Keratinocyte (primary cell): ENCODE measurements at regions not wholly inside any gene's neighbourhood (a gene's known extent, or its start where the extent isn't known, plus 50 kb on each side); places are given as distances from the start of the nearest gene placed in this dataset.

Experiments used
- DNase-seq: peaks from one replicate; pipeline ENCODE4 v3.0.0-alpha.2; 2011; ENCODE audit warnings: low read depth, missing footprints, low spot score
- FAIRE-seq: peaks from 2 replicates; lab custom pipeline; 2011; peaks lifted over from hg19 to GRCh38; lab: Jason Lieb, UNC
- H2AFZ ChIP-seq: 2 replicates; pipeline ENCODE4 v1.6.0; 2012; ENCODE audit warnings: low read length, control low read depth, inconsistent platforms; ENCODE audit not compliant: control insufficient read depth
- H3K27ac ChIP-seq: 2 replicates; pipeline ENCODE4 v1.5.1; 2011; ENCODE audit warnings: low read length; ENCODE audit not compliant: control insufficient read depth, insufficient read depth
- H3K27me3 ChIP-seq: 3 replicates; pipeline ENCODE4 v1.6.0; 2011; ENCODE audit warnings: low read length; ENCODE audit not compliant: control insufficient read depth, insufficient read depth; ENCODE audit errors: extremely low read depth
- H3K36me3 ChIP-seq, 2 experiments: 2 replicates in 1 of 2; 3 replicates in 1 of 2; pipeline ENCODE4 v1.5.1; 2011; ENCODE audit warnings: low read length in 2 of 2, mild to moderate bottlenecking in 1 of 2; ENCODE audit not compliant: control insufficient read depth in 2 of 2, insufficient read depth in 2 of 2; ENCODE audit errors: extremely low read depth in 1 of 2
- H3K4me1 ChIP-seq: 3 replicates; pipeline ENCODE4 v1.5.1; 2011; ENCODE audit warnings: low read length; ENCODE audit not compliant: control insufficient read depth, insufficient read depth; ENCODE audit errors: extremely low read depth
- H3K4me2 ChIP-seq: 3 replicates; pipeline ENCODE4 v1.6.0; 2011; ENCODE audit warnings: low read depth, low read length; ENCODE audit not compliant: control insufficient read depth, insufficient read depth; ENCODE audit errors: extremely low read depth
- H3K4me3 ChIP-seq, 3 experiments: fragments of 200-600 bp in 1 of 3; sonication (generic) in 1 of 3; 2 replicates in 2 of 3; 3 replicates in 1 of 3; pipeline ENCODE4 v1.5.1; 2011 to 2016; ENCODE audit warnings: low read length in 3 of 3, mild to moderate bottlenecking in 3 of 3, control low read depth in 2 of 3, inconsistent platforms in 1 of 3, low read depth in 1 of 3, mixed read lengths in 1 of 3, mixed run types in 1 of 3, moderate library complexity in 1 of 3; ENCODE audit not compliant: control insufficient read depth in 2 of 3, insufficient read depth in 2 of 3; ENCODE audit errors: extremely low read depth in 1 of 3
- H3K79me2 ChIP-seq: 2 replicates; pipeline ENCODE4 v1.6.0; 2012; ENCODE audit warnings: low read length; ENCODE audit not compliant: control insufficient read depth, insufficient read depth
- H3K9ac ChIP-seq: 3 replicates; pipeline ENCODE4 v1.6.0; 2011; ENCODE audit warnings: low read length; ENCODE audit not compliant: control insufficient read depth, insufficient read depth; ENCODE audit errors: extremely low read depth
- H3K9me1 ChIP-seq: 3 replicates; pipeline ENCODE4 v1.6.0; 2011; ENCODE audit warnings: low read length; ENCODE audit not compliant: control insufficient read depth, insufficient read depth; ENCODE audit errors: extremely low read depth
- H3K9me3 ChIP-seq: 2 replicates; pipeline ENCODE4 v1.5.1; 2012; ENCODE audit warnings: low read depth, low read length; ENCODE audit not compliant: control insufficient read depth
- H4K20me1 ChIP-seq: 3 replicates; pipeline ENCODE4 v1.6.0; 2011; ENCODE audit warnings: low read length; ENCODE audit not compliant: control insufficient read depth, insufficient read depth; ENCODE audit errors: extremely low read depth
- EZH2 ChIP-seq: IDR thresholded peaks from one replicate; pipeline ENCODE4 v1.6.1; 2012; ENCODE audit warnings: inconsistent platforms, mild to moderate bottlenecking, low read length, moderate library complexity
- dilution Hi-C: fragments of 300-500 bp; cut with MboI; formaldehyde crosslinking; loops from one replicate; pipeline ENCODE4 v1.7.0; 2020; ENCODE audit warnings: low sequenced_read_pairs; ENCODE audit not compliant: extremely low pct_ligation_motif_present
- TF ChIP-seq, protein P1 (sequence below), 3 experiments: IDR thresholded peaks in 1 of 3; conservative IDR thresholded peaks in 1 of 3; optimal IDR thresholded peaks in 1 of 3; 2 replicates in 2 of 3; 3 replicates in 1 of 3; pipeline versions ENCODE3 to v1.5.1; 2011; ENCODE audit warnings: low read length in 3 of 3, mild to moderate bottlenecking in 3 of 3, moderate library complexity in 2 of 3, control low read depth in 1 of 3, inconsistent platforms in 1 of 3; ENCODE audit not compliant: insufficient read depth in 2 of 3; ENCODE audit errors: extremely low read depth in 1 of 3

DNA sequence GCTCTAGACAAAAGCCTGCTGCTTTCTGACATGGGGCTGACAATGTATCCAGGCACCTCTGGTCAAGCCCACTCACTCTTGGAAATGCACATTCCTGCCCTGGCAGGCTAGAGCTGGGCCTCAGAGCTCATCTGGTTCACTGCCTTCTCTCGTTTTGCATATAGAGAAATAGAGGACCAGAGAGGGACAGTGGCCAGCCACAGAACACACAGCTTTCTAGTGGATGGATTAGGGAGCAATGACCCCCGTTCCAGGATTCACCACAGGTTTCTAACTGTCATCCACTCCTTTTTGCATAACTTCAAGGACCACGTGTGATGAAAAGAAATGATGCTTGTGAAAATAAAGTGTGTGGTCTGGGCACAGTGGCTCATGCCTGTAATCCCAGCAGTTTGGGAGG is 129.6 kb upstream of the IGSF21 start:
- Histone ChIP-seq H3K4me3 (no peak overlapping the region), H3K79me2 (no peaks in the 10 kb centered on the region), H4K20me1 (no peaks in the 10 kb centered on the region), H2AFZ (no peak overlapping the region), H3K27me3 (no peaks in the 10 kb centered on the region), H3K4me2 (no peak overlapping the region), H3K9me3 (no peaks in the 10 kb centered on the region), H3K9me1 (no peaks in the 10 kb centered on the region), H3K27ac (no peak overlapping the region), H3K9ac (no peak overlapping the region), H3K36me3 (no peaks in the 10 kb centered on the region), H3K4me1 (no peaks in the 10 kb centered on the region)
- dilution Hi-C loops = no loop called here
- no peak for TF ChIP-seq EZH2
- TF ChIP-seq, protein P1, sequence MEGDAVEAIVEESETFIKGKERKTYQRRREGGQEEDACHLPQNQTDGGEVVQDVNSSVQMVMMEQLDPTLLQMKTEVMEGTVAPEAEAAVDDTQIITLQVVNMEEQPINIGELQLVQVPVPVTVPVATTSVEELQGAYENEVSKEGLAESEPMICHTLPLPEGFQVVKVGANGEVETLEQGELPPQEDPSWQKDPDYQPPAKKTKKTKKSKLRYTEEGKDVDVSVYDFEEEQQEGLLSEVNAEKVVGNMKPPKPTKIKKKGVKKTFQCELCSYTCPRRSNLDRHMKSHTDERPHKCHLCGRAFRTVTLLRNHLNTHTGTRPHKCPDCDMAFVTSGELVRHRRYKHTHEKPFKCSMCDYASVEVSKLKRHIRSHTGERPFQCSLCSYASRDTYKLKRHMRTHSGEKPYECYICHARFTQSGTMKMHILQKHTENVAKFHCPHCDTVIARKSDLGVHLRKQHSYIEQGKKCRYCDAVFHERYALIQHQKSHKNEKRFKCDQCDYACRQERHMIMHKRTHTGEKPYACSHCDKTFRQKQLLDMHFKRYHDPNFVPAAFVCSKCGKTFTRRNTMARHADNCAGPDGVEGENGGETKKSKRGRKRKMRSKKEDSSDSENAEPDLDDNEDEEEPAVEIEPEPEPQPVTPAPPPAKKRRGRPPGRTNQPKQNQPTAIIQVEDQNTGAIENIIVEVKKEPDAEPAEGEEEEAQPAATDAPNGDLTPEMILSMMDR (optimal IDR thresholded peaks at IDR 0.05 in 1 of 3, IDR thresholded peaks at IDR 0.05 in 1 of 3, conservative IDR thresholded peaks at IDR 0.05 in 1 of 3; ENCODE audit: extremely low read depth in 1 of 3, insufficient read depth in 2 of 3, low read length in 3 of 3) = no peak
- DNase-seq = no peak
- FAIRE-seq = no peak

DNA sequence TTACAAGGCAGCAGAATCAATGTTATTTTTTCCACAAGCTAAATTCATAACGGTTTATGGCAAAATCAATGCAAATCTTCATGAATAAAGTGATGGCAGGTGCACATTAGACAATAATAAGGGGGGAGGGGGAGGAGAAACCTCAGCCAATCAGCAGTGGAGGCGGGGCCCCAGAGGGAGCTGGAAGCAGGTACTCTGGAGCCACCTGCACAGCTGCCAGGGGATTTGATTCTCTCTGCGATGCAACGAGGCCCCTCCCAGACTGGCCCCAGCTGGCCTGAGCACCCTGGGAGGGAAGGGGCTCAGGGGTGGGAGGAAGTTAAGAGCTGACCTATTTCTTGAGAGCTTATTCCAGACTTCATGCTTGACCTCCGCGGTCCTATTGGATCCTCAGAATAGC is 127.8 kb upstream of the IGSF21 start:
- no peak for FAIRE-seq
- TF ChIP-seq, protein P1 (optimal IDR thresholded peaks at IDR 0.05 in 1 of 3, IDR thresholded peaks at IDR 0.05 in 1 of 3, conservative IDR thresholded peaks at IDR 0.05 in 1 of 3; ENCODE audit: extremely low read depth in 1 of 3, insufficient read depth in 2 of 3, low read length in 3 of 3) = no peak
- no peak for TF ChIP-seq EZH2
- H3K9me3 ChIP-seq = no peaks in the 10 kb centered on the region

More for the DNA sequence above, 127.8 kb upstream of the IGSF21 start:
- dilution Hi-C loops = no loop called here
- H3K36me3 ChIP-seq = no peaks in the 10 kb centered on the region
- H3K4me3 ChIP-seq = no peak overlapping the region
- H2AFZ ChIP-seq = no peak overlapping the region
- no peaks in the 10 kb centered on the region for H3K4me1 ChIP-seq
- no peak for DNase-seq
- H3K79me2 ChIP-seq = no peaks in the 10 kb centered on the region
- H3K4me2 ChIP-seq = no peak overlapping the region
- no peak overlapping the region for H3K27ac ChIP-seq
- no peaks in the 10 kb centered on the region for H4K20me1 ChIP-seq
- no peak overlapping the region for H3K9ac ChIP-seq
- H3K27me3 ChIP-seq = no peaks in the 10 kb centered on the region
- no peaks in the 10 kb centered on the region for H3K9me1 ChIP-seq
